Suprapubic skin (tissue), 3 donors: ENCODE measurements at regions not wholly inside any gene's neighbourhood (a gene's known extent, or its start where the extent isn't known, plus 50 kb on each side); places are given as distances from the start of the nearest gene placed in this dataset.

ENCODE experiments used
- CTCF ChIP-seq, 2 donors: fragments of 200-600 bp in 1 of 2; fragments of 450-650 bp in 1 of 2; sonication (generic) in 1 of 2; IDR thresholded peaks; one replicate each; pipeline ENCODE4 v1.5.1; 2016 to 2019; ENCODE audit warnings: antibody characterized with exemption in 2 of 2, mild to moderate bottlenecking in 1 of 2, moderate library complexity in 1 of 2
- POLR2AphosphoS5 ChIP-seq, 3 donors: sonication (generic); formaldehyde crosslinking; IDR thresholded peaks; one replicate each; pipeline ENCODE4 v1.6.1; 2017; ENCODE audit warnings: antibody characterized with exemption in 3 of 3

- TF ChIP-seq POLR2AphosphoS5 (IDR thresholded peaks at IDR 0.05) (no peak), CTCF (IDR thresholded peaks at IDR 0.05) (no peak)
Observed at GRCh38 chr1:30615816-30616590, 107.4 kb downstream of the MATN1 start.
